ENCODE measurements at regions not wholly inside any gene's neighbourhood (a gene's known extent, or its start where the extent isn't known, plus 50 kb on each side); places are given as distances from the start of the nearest gene placed in this dataset.

DNA sequence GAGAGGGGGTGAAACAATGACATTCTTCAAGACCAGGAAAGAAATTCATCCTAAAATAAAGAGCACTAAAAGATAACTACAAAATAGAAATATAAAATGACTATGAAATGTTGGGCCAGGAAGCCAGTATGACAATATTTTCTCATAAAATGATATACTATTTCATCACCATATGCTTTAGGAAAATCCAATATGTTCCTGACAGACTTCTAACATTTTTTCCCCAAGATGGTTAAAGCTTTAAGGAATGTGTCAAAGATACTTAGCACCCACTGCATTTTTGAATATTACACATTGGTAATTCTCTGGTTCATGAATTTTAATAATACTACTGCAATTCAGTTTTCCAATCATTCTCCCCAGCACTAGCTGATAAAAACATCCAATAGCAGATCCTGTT lies 87.7 kb upstream of the PLEKHG7 start:
- Histone ChIP-seq H3K27ac (ENCODE audit: low read length) (no peak overlapping the region), H3K36me3 (ENCODE audit: low read depth, low read length) (no peaks in the 10 kb centered on the region), H3K9me3 (ENCODE audit: low read length) (no peaks in the 10 kb centered on the region), H3K4me1 (ENCODE audit: insufficient read depth, low read length) (peaks cover 14% of the 10 kb centered on the region), H3K9me2 (replicated peaks; ENCODE audit: low read length) (no peaks in the 10 kb centered on the region), H3K27me3 (ENCODE audit: low read length) (no peaks in the 10 kb centered on the region), H3K79me2 (ENCODE audit: low read length) (no peaks in the 10 kb centered on the region), H3K4me3 (ENCODE audit: low read length) (no peak overlapping the region), H2AFZ (ENCODE audit: low read length) (no peak overlapping the region), H3K4me2 (ENCODE audit: low read length) (no peak overlapping the region), H3K9ac (ENCODE audit: low read length) (no peak overlapping the region), H4K20me1 (ENCODE audit: low read length) (no peaks in the 10 kb centered on the region), H3F3A (ENCODE audit: low read length, unreplicated experiment) (no peaks in the 10 kb centered on the region)
- DNase-seq (no peak), ATAC-seq (no peak)
- POLR2A ChIA-PET (ENCODE audit: unreplicated experiment) = interaction anchor here (1.0 kb wide), 1 partner anchor 469 kb away, joined by 4 read pairs; the partner anchor contains the start of gene BTG1
- CTCF ChIA-PET = no interaction called here
- TF ChIP-seq EZH2phosphoT487 (IDR thresholded peaks at IDR 0.05; ENCODE audit: borderline replicate concordance, low read length) = no peak
- no peak for TF ChIP-seq EZH2 (IDR thresholded peaks at IDR 0.05; ENCODE audit: low read length, unreplicated experiment)
- no peak for TF ChIP-seq CTCF (conservative IDR thresholded peaks at IDR 0.05; ENCODE audit: low read depth, low read length)
- intact Hi-C loops (cut with micrococcal nuclease) = no loop called here
- BruUV-seq (replicated peaks) = no TSS peak

DNA sequence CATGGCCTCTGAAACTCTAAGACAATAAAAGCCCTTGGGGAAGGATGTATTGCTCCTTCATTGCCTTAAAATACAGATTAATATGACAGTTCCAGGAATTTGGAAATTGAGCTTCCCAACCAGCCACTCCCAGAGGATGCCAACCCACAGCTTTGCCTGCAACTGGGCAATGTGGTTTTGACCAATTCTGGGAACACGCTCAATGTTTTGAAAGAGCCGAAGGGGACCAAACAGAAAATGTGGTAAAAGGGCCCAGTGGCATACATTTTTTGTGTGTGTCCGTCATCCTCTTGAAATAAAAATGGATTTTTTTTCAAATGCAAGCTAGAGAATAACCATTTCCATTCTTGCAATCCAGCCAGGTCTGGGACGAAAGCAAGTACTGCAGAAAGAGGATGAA lies 88.3 kb upstream of the PLEKHG7 start:
- Histone ChIP-seq H3K36me3 (ENCODE audit: low read depth, low read length) (no peaks in the 10 kb centered on the region), H4K20me1 (ENCODE audit: low read length) (no peaks in the 10 kb centered on the region), H2AFZ (ENCODE audit: low read length) (no peak overlapping the region), H3K79me2 (ENCODE audit: low read length) (no peaks in the 10 kb centered on the region), H3K9ac (ENCODE audit: low read length) (no peak overlapping the region), H3K9me2 (replicated peaks; ENCODE audit: low read length) (no peaks in the 10 kb centered on the region), H3K4me3 (ENCODE audit: low read length) (no peak overlapping the region), H3K4me1 (ENCODE audit: insufficient read depth, low read length) (peaks cover 9% of the 10 kb centered on the region), H3K27me3 (ENCODE audit: low read length) (no peaks in the 10 kb centered on the region), H3K4me2 (ENCODE audit: low read length) (no peak overlapping the region), H3F3A (ENCODE audit: low read length, unreplicated experiment) (no peaks in the 10 kb centered on the region), H3K27ac (ENCODE audit: low read length) (no peak overlapping the region), H3K9me3 (ENCODE audit: low read length) (no peaks in the 10 kb centered on the region)
- ATAC-seq = no peak
- BruUV-seq (replicated peaks) = no TSS peak
- CTCF ChIA-PET = no interaction called here
- no peak for TF ChIP-seq CTCF (conservative IDR thresholded peaks at IDR 0.05; ENCODE audit: low read depth, low read length)
- TF ChIP-seq EZH2 (IDR thresholded peaks at IDR 0.05; ENCODE audit: low read length, unreplicated experiment) = no peak
- POLR2A ChIA-PET (ENCODE audit: unreplicated experiment) = interaction anchor here (1.0 kb wide), 1 partner anchor 469 kb away, joined by 4 read pairs; the partner anchor contains the start of gene BTG1
- intact Hi-C loops (cut with micrococcal nuclease) = no loop called here
- DNase-seq = no peak

DNA sequence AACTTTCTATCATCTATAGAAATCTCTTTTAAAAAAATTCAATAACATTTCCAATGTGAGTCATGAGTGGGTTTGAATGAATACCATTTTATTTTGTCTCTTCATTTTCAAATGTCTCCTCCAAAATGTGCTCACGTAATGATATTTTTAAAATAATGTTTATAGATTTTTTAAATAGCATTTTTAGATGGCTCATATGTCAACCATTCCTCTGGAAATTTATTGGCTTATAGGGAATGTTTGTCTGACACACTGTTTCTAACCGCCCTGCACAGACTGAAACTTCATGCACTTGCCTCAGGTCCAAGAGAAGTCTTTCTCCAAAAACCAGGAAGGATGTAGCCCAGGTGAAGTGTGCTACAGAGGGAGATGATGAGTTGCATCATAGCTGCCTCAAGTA lies 88.8 kb upstream of the PLEKHG7 start:
- POLR2A ChIA-PET (ENCODE audit: unreplicated experiment) = no interaction called here
- TF ChIP-seq EZH2 (IDR thresholded peaks at IDR 0.05; ENCODE audit: low read length, unreplicated experiment) (no peak), CTCF (conservative IDR thresholded peaks at IDR 0.05; ENCODE audit: low read depth, low read length) (no peak), EZH2phosphoT487 (IDR thresholded peaks at IDR 0.05; ENCODE audit: borderline replicate concordance, low read length) (no peak)

More for the DNA sequence above, 88.8 kb upstream of the PLEKHG7 start:
- no peaks in the 10 kb centered on the region for H4K20me1 ChIP-seq (ENCODE audit: low read length)
- H3F3A ChIP-seq (ENCODE audit: low read length, unreplicated experiment) = no peaks in the 10 kb centered on the region
- no peaks in the 10 kb centered on the region for H3K79me2 ChIP-seq (ENCODE audit: low read length)
- no peaks in the 10 kb centered on the region for H3K9me2 ChIP-seq (replicated peaks; ENCODE audit: low read length)
- H3K9me3 ChIP-seq (ENCODE audit: low read length) = no peaks in the 10 kb centered on the region
- no peak overlapping the region for H2AFZ ChIP-seq (ENCODE audit: low read length)
- no peak overlapping the region for H3K4me3 ChIP-seq (ENCODE audit: low read length)
- BruUV-seq (replicated peaks) = no TSS peak
- ATAC-seq (no peak), DNase-seq (no peak)
- H3K27me3 ChIP-seq (ENCODE audit: low read length) = no peaks in the 10 kb centered on the region
- CTCF ChIA-PET = no interaction called here
- peaks cover 4% of the 10 kb centered on the region for H3K4me1 ChIP-seq (ENCODE audit: insufficient read depth, low read length)
- no peaks in the 10 kb centered on the region for H3K36me3 ChIP-seq (ENCODE audit: low read depth, low read length)
- no peak overlapping the region for H3K9ac ChIP-seq (ENCODE audit: low read length)
- no peak overlapping the region for H3K4me2 ChIP-seq (ENCODE audit: low read length)
- no peak overlapping the region for H3K27ac ChIP-seq (ENCODE audit: low read length)
- intact Hi-C loops (cut with micrococcal nuclease) = no loop called here
